HCT116 (cell line): ENCODE measurements at regions not wholly inside any gene's neighbourhood (a gene's known extent, or its start where the extent isn't known, plus 50 kb on each side); places are given as distances from the start of the nearest gene placed in this dataset.

Experiments
- CEBPB ChIP-seq: IDR thresholded peaks from 2 replicates; pipeline ENCODE4 v1.6.1; 2012; ENCODE audit warnings: low read depth
- CTCF ChIP-seq, 3 experiments: fragments of 200-600 bp in 1 of 3; sonication (generic) in 1 of 3; IDR thresholded peaks in 2 of 3; conservative IDR thresholded peaks in 1 of 3; 2 replicates each; pipeline ENCODE4 v1.5.1; 2012 to 2017; ENCODE audit warnings: low read depth in 2 of 3, low read length in 2 of 3, antibody characterized with exemption in 1 of 3, borderline replicate concordance in 1 of 3, control low read depth in 1 of 3, mild to moderate bottlenecking in 1 of 3, mixed read lengths in 1 of 3, mixed run types in 1 of 3, moderate library complexity in 1 of 3; ENCODE audit not compliant: insufficient read depth in 1 of 3
- EZH2 ChIP-seq: fragments of 200-600 bp; sonication (generic); IDR thresholded peaks from 2 replicates; pipeline ENCODE4 v1.6.1; 2017; ENCODE audit warnings: antibody characterized with exemption, mixed run types
- EZH2phosphoT487 ChIP-seq: fragments of 200-600 bp; IDR thresholded peaks from 2 replicates; pipeline ENCODE4 v1.6.1; 2018; ENCODE audit warnings: antibody characterized with exemption, borderline replicate concordance
- JUND ChIP-seq: IDR thresholded peaks from 2 replicates; pipeline ENCODE4 v1.6.1; 2012
- MAX ChIP-seq: IDR thresholded peaks from 2 replicates; pipeline ENCODE4 v1.6.1; 2012
- POLR2A ChIP-seq: IDR thresholded peaks from 2 replicates; pipeline ENCODE4 v1.7.0; 2011; ENCODE audit warnings: borderline replicate concordance; ENCODE audit not compliant: insufficient read depth, insufficient read length; ENCODE audit errors: extremely low read depth
- RAD21 ChIP-seq: IDR thresholded peaks from 2 replicates; pipeline ENCODE4 v1.6.1; 2012; ENCODE audit warnings: low read depth, mild to moderate bottlenecking
- SP1 ChIP-seq: IDR thresholded peaks from 2 replicates; pipeline ENCODE4 v1.6.1; 2012; ENCODE audit warnings: low read depth
- SRF ChIP-seq: IDR thresholded peaks from 2 replicates; pipeline ENCODE4 v1.6.1; 2012; ENCODE audit warnings: low read depth
- YY1 ChIP-seq: IDR thresholded peaks from 2 replicates; pipeline ENCODE4 v1.6.1; 2011; ENCODE audit warnings: low read length, low read depth, moderate library complexity, mild to moderate bottlenecking; ENCODE audit not compliant: insufficient replicate concordance; ENCODE audit errors: extremely low read depth
- ZBTB33 ChIP-seq: IDR thresholded peaks from 2 replicates; pipeline ENCODE4 v1.6.1; 2011; ENCODE audit warnings: mild to moderate bottlenecking, low read length, moderate library complexity; ENCODE audit not compliant: insufficient replicate concordance; ENCODE audit errors: extremely low read depth
- ZNF274 ChIP-seq: fragments of 200-500 bp; sonication (Bioruptor generic); IDR thresholded peaks from 2 replicates; pipeline ENCODE4 v1.6.1; 2014; ENCODE audit warnings: mild to moderate bottlenecking, low read depth, low read length, inconsistent platforms
- TF ChIP-seq, protein P1 (sequence below): IDR thresholded peaks from 2 replicates; pipeline ENCODE4 v1.6.1; 2012; ENCODE audit warnings: low read depth

DNA sequence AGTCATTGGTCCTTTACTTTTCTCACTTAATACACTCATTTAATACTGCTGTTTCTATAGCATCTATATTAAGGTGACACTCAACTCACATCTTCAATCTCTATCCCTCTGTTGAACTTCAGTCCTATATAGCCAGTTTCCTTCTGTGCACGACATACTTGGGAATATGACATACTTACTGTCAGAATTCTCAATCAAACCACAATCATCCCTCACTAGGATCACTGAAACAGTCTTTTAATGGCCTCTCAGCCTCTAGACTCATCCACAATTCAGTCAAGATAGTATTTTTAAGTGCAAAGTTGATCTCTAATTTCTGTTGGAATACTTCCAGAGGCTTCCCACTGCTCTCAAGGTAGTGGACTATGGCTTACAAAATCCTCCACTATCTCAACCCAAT is 251.0 kb upstream of the MEF2C start:
- no peak for TF ChIP-seq ZBTB33
- TF ChIP-seq CTCF (IDR thresholded peaks at IDR 0.05 in 2 of 3, conservative IDR thresholded peaks at IDR 0.05 in 1 of 3; ENCODE audit: borderline replicate concordance in 1 of 3, insufficient read depth in 1 of 3, low read depth in 2 of 3, low read length in 2 of 3), result no peak
- TF ChIP-seq JUND, result no peak
- TF ChIP-seq POLR2A, result no peak
- no peak for TF ChIP-seq YY1
- TF ChIP-seq CEBPB, result no peak
- no peak for TF ChIP-seq RAD21
- TF ChIP-seq ZNF274, result no peak
- no peak for TF ChIP-seq EZH2phosphoT487
- TF ChIP-seq, protein P1, sequence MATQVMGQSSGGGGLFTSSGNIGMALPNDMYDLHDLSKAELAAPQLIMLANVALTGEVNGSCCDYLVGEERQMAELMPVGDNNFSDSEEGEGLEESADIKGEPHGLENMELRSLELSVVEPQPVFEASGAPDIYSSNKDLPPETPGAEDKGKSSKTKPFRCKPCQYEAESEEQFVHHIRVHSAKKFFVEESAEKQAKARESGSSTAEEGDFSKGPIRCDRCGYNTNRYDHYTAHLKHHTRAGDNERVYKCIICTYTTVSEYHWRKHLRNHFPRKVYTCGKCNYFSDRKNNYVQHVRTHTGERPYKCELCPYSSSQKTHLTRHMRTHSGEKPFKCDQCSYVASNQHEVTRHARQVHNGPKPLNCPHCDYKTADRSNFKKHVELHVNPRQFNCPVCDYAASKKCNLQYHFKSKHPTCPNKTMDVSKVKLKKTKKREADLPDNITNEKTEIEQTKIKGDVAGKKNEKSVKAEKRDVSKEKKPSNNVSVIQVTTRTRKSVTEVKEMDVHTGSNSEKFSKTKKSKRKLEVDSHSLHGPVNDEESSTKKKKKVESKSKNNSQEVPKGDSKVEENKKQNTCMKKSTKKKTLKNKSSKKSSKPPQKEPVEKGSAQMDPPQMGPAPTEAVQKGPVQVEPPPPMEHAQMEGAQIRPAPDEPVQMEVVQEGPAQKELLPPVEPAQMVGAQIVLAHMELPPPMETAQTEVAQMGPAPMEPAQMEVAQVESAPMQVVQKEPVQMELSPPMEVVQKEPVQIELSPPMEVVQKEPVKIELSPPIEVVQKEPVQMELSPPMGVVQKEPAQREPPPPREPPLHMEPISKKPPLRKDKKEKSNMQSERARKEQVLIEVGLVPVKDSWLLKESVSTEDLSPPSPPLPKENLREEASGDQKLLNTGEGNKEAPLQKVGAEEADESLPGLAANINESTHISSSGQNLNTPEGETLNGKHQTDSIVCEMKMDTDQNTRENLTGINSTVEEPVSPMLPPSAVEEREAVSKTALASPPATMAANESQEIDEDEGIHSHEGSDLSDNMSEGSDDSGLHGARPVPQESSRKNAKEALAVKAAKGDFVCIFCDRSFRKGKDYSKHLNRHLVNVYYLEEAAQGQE, result no peak
- TF ChIP-seq MAX, result no peak
- no peak for TF ChIP-seq SP1
- TF ChIP-seq EZH2, result no peak
- no peak for TF ChIP-seq SRF
